ENCODE measurements at regions not wholly inside any gene's neighbourhood (a gene's known extent, or its start where the extent isn't known, plus 50 kb on each side); places are given as distances from the start of the nearest gene placed in this dataset.

DNA sequence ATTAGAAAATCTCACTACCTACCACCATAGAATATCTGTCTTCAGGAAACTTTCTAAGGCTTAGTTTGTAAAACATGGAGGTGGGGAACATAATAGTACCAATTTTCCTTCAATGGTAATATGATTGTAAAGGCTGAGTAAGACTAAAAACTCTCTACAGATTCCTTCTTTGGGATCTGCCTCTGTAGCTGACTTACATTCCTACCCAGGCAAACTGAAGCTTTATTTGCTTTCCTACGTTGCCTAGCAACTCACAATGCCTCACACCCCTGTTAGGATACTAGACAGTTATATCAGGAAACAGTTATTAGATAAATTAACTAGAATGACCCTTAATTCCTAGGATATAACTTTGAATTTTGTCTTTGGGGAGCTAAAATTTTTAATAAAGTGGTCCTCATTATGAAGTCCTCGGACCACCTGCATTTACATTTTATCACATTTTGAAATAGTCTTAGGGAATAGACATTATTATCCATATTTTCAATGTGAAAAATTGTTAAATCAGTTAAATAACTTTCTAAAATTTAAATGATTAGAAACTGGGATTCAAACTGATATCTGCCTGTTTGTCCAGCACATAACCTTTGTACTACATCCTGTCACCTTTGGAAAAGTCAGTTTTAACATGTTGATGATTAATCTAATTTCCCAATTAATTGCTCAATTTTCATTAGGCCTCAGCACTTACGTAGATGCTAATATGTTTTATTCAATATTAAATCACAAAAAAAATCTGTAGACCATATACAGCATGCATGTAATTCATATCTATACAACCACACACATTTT is 591.4 kb downstream of the RNF144B start:
- intact Hi-C loops (cut with micrococcal nuclease) (no loop called here), in situ Hi-C loops (cut with MboI) (no loop called here)
- no peak overlapping the region for H2AFZ ChIP-seq (ENCODE audit: low read depth, low read length)
- H3K4me2 ChIP-seq (ENCODE audit: insufficient read depth, low read length): no peak overlapping the region
- CTCF ChIA-PET (ENCODE audit: low intra/inter-chr PET ratio): no interaction called here
- no peaks in the 10 kb centered on the region for H3K4me1 ChIP-seq (replicated peaks in 1 of 2; ENCODE audit: control insufficient read depth in 2 of 2, insufficient read depth in 2 of 2, low read length in 2 of 2)
- no peak for FAIRE-seq
- no peaks in the 10 kb centered on the region for H3K9me1 ChIP-seq (ENCODE audit: control insufficient read depth, insufficient read depth, low read length)
- BruUV-seq (replicated peaks): no TSS peak
- no peak overlapping the region for H3K9ac ChIP-seq (ENCODE audit: insufficient read depth in 1 of 2, low read depth in 2 of 2, low read length in 2 of 2)
- POLR2A ChIA-PET: no interaction called here
- H3K4me3 ChIP-seq: no peak overlapping the region
- ATAC-seq: no peak
- no peaks in the 10 kb centered on the region; the same call in 1 of the 2 replicates for H3K9me3 ChIP-seq (replicated peaks; ENCODE audit: control insufficient read depth, insufficient read depth, low read depth, low read length)
- WGBS (ENCODE audit: insufficient coverage, low coverage, missing lambda C conversion rate): 7% methylated on average over 3 of the region's 3 CpGs
- no peak overlapping the region for H3K27ac ChIP-seq (ENCODE audit: extremely low read depth, low read depth, low read length)
- no peaks in the 10 kb centered on the region for H3K36me3 ChIP-seq (ENCODE audit: control insufficient read depth, insufficient read depth, low read length)
- no peaks in the 10 kb centered on the region for H3K27me3 ChIP-seq (ENCODE audit: control insufficient read depth in 2 of 2, insufficient read depth in 2 of 2, low read length in 2 of 2)
- peak; percentile 31 for TF ChIP-seq RFX1 (IDR thresholded peaks at IDR 0.05)
- no peak for TF ChIP-seq ZBED1 (IDR thresholded peaks at IDR 0.05)
- no peak for DNase-seq (ENCODE audit: extremely low read depth in 1 of 4, low spot score in 3 of 4)
- no peaks in the 10 kb centered on the region for H4K20me1 ChIP-seq (replicated peaks; ENCODE audit: control insufficient read depth, insufficient read depth, low read length)
- no peaks in the 10 kb centered on the region for H3K79me2 ChIP-seq (ENCODE audit: control insufficient read depth, insufficient read depth, low read length)

GRCh38 chr6:18985061-18985460 is 597.9 kb downstream of the RNF144B start:
- Histone ChIP-seq H3K4me3 (no peak overlapping the region), H3K4me1 (replicated peaks in 1 of 2; ENCODE audit: control insufficient read depth in 2 of 2, insufficient read depth in 2 of 2, low read length in 2 of 2) (no peaks in the 10 kb centered on the region), H3K9me1 (ENCODE audit: control insufficient read depth, insufficient read depth, low read length) (no peaks in the 10 kb centered on the region), H3K27ac (ENCODE audit: extremely low read depth, low read depth, low read length) (no peak overlapping the region), H3K9ac (ENCODE audit: insufficient read depth in 1 of 2, low read depth in 2 of 2, low read length in 2 of 2) (no peak overlapping the region), H2AFZ (ENCODE audit: low read depth, low read length) (no peak overlapping the region), H3K36me3 (ENCODE audit: control insufficient read depth, insufficient read depth, low read length) (no peaks in the 10 kb centered on the region), H3K27me3 (ENCODE audit: control insufficient read depth in 2 of 2, insufficient read depth in 2 of 2, low read length in 2 of 2) (no peaks in the 10 kb centered on the region), H3K4me2 (ENCODE audit: insufficient read depth, low read length) (no peak overlapping the region), H4K20me1 (replicated peaks; ENCODE audit: control insufficient read depth, insufficient read depth, low read length) (no peaks in the 10 kb centered on the region), H3K79me2 (ENCODE audit: control insufficient read depth, insufficient read depth, low read length) (no peaks in the 10 kb centered on the region), H3K9me3 (replicated peaks; ENCODE audit: control insufficient read depth, insufficient read depth, low read depth, low read length) (no peaks in the 10 kb centered on the region)
- ATAC-seq: no peak
- DNase-seq (ENCODE audit: extremely low read depth in 1 of 4, low spot score in 3 of 4): no peak
- in situ Hi-C loops (cut with MboI): loop anchor here (10.0 kb wide), 1 partner anchor 1070 kb away; no protein-coding TSS in a partner anchor
- no peak for FAIRE-seq
- intact Hi-C loops (cut with micrococcal nuclease): no loop called here
- CTCF ChIA-PET (ENCODE audit: low intra/inter-chr PET ratio): no interaction called here
- no peak for TF ChIP-seq ZNF124 (CRISPR knock-in tag; IDR thresholded peaks at IDR 0.05)
- TF ChIP-seq NR2F6 (CRISPR knock-in tag; IDR thresholded peaks at IDR 0.05): no peak
- TF ChIP-seq NELFE (IDR thresholded peaks at IDR 0.05; ENCODE audit: insufficient read depth, insufficient read length): no peak
- TF ChIP-seq KAT7 (CRISPR knock-in tag; IDR thresholded peaks at IDR 0.05; ENCODE audit: borderline replicate concordance): no peak
- no peak for TF ChIP-seq PHB2 (IDR thresholded peaks at IDR 0.05; ENCODE audit: low read depth)
- TF ChIP-seq, protein P1, sequence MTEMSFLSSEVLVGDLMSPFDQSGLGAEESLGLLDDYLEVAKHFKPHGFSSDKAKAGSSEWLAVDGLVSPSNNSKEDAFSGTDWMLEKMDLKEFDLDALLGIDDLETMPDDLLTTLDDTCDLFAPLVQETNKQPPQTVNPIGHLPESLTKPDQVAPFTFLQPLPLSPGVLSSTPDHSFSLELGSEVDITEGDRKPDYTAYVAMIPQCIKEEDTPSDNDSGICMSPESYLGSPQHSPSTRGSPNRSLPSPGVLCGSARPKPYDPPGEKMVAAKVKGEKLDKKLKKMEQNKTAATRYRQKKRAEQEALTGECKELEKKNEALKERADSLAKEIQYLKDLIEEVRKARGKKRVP (CRISPR knock-in tag; IDR thresholded peaks at IDR 0.05): no peak
- TF ChIP-seq SPI1 (IDR thresholded peaks at IDR 0.05; ENCODE audit: borderline replicate concordance, low read depth, low read length): no peak
- TF ChIP-seq PCBP1 (IDR thresholded peaks at IDR 0.05; ENCODE audit: low read depth, low read length, poor library complexity, severe bottlenecking): no peak
- no peak for TF ChIP-seq ZNF175 (CRISPR knock-in tag; IDR thresholded peaks at IDR 0.05; ENCODE audit: low read depth)
- TF ChIP-seq, protein P2, sequence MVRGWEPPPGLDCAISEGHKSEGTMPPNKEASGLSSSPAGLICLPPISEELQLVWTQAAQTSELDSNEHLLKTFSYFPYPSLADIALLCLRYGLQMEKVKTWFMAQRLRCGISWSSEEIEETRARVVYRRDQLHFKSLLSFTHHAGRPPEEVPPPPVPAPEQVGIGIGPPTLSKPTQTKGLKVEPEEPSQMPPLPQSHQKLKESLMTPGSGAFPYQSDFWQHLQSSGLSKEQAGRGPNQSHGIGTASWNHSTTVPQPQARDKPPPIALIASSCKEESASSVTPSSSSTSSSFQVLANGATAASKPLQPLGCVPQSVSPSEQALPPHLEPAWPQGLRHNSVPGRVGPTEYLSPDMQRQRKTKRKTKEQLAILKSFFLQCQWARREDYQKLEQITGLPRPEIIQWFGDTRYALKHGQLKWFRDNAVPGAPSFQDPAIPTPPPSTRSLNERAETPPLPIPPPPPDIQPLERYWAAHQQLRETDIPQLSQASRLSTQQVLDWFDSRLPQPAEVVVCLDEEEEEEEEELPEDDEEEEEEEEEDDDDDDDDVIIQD (CRISPR knock-in tag; IDR thresholded peaks at IDR 0.05): no peak
- TF ChIP-seq E2F3 (CRISPR knock-in tag; IDR thresholded peaks at IDR 0.05): no peak
- POLR2A ChIA-PET: no interaction called here
- 2% methylated on average over 8 of the region's 8 CpGs for WGBS (ENCODE audit: insufficient coverage, low coverage, missing lambda C conversion rate)
- BruUV-seq (replicated peaks): no TSS peak
